PFSK-1 (cell line): ENCODE measurements at regions not wholly inside any gene's neighbourhood (a gene's known extent, or its start where the extent isn't known, plus 50 kb on each side); places are given as distances from the start of the nearest gene placed in this dataset.

Experiments
- FOXP2 ChIP-seq: optimal IDR thresholded peaks from 2 replicates; pipeline ENCODE3; 2011; ENCODE audit warnings: borderline replicate concordance, control low read depth, inconsistent platforms; ENCODE audit not compliant: insufficient read depth; ENCODE audit errors: extremely low read length, extremely low read depth
- POLR2AphosphoS5 ChIP-seq: IDR thresholded peaks from 2 replicates; pipeline ENCODE4 v1.6.1; 2012; ENCODE audit warnings: low read depth, mild to moderate bottlenecking, control low read depth, low read length, moderate library complexity
- SIN3A ChIP-seq: IDR thresholded peaks from 2 replicates; pipeline ENCODE4 v1.6.1; 2012; ENCODE audit warnings: mild to moderate bottlenecking, low read length, moderate library complexity, borderline replicate concordance; ENCODE audit not compliant: insufficient read depth
- TAF1 ChIP-seq: IDR thresholded peaks from 2 replicates; pipeline ENCODE4 v1.6.1; 2012; ENCODE audit warnings: low read length, control low read depth, borderline replicate concordance; ENCODE audit not compliant: insufficient read depth
- TF ChIP-seq, protein P1 (sequence below), 2 experiments: IDR thresholded peaks; 2 replicates each; pipeline versions ENCODE4 v1.6.1 to v1.8.0; 2011 to 2012; ENCODE audit warnings: low read depth in 2 of 2, low read length in 2 of 2, control low read depth in 1 of 2, inconsistent platforms in 1 of 2, mild to moderate bottlenecking in 1 of 2, moderate library complexity in 1 of 2; ENCODE audit not compliant: insufficient read depth in 1 of 2

DNA sequence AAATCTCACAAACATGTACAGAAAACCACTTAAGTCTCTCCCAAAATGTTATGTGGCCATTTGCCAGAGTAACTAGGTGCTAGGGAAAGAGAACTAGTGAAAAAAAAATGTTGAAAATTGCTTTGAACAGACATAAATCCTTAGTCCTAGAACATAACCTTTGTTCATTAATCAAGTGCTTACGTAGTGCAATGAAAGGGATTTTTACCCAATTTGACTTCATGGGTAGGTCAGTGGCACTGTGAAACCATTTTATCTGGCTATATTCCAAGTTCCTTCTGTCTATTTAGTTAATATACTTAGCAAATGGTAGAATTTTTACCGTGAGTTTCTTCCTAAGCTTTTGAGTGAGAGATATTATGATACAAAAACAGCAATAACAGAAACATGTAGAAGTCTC lies 209.4 kb downstream of the DIPK2A start:
- no peak for TF ChIP-seq FOXP2
- no peak for TF ChIP-seq SIN3A
- TF ChIP-seq, protein P1, sequence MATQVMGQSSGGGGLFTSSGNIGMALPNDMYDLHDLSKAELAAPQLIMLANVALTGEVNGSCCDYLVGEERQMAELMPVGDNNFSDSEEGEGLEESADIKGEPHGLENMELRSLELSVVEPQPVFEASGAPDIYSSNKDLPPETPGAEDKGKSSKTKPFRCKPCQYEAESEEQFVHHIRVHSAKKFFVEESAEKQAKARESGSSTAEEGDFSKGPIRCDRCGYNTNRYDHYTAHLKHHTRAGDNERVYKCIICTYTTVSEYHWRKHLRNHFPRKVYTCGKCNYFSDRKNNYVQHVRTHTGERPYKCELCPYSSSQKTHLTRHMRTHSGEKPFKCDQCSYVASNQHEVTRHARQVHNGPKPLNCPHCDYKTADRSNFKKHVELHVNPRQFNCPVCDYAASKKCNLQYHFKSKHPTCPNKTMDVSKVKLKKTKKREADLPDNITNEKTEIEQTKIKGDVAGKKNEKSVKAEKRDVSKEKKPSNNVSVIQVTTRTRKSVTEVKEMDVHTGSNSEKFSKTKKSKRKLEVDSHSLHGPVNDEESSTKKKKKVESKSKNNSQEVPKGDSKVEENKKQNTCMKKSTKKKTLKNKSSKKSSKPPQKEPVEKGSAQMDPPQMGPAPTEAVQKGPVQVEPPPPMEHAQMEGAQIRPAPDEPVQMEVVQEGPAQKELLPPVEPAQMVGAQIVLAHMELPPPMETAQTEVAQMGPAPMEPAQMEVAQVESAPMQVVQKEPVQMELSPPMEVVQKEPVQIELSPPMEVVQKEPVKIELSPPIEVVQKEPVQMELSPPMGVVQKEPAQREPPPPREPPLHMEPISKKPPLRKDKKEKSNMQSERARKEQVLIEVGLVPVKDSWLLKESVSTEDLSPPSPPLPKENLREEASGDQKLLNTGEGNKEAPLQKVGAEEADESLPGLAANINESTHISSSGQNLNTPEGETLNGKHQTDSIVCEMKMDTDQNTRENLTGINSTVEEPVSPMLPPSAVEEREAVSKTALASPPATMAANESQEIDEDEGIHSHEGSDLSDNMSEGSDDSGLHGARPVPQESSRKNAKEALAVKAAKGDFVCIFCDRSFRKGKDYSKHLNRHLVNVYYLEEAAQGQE (IDR thresholded peaks at IDR 0.05; ENCODE audit: insufficient read depth in 1 of 2, low read depth in 2 of 2, low read length in 2 of 2) = no peak
- TF ChIP-seq TAF1 = no peak
- TF ChIP-seq POLR2AphosphoS5 = no peak

DNA sequence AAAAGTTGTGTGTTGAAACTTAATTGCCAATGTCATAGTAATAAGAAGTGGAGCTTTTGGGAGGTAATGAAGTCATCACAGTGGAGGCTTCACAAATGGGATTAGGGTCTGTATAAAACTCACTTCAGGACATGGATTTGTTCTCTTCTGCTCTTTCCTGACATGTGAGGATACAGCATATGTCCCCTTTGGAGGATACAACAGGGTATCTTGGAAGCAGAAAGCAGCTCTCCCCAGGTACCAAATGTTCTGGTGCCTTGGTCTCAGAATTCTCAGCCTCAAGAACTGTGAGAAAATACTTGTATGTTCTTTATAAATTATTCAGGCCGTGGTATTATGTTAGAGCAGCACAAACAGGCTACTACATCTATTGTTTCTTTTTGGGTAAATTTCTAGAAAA lies 210.9 kb downstream of the DIPK2A start:
- TF ChIP-seq FOXP2 = no peak
- no peak for TF ChIP-seq SIN3A
- no peak for TF ChIP-seq POLR2AphosphoS5
- TF ChIP-seq TAF1 = no peak
- TF ChIP-seq, protein P1 (IDR thresholded peaks at IDR 0.05; ENCODE audit: insufficient read depth in 1 of 2, low read depth in 2 of 2, low read length in 2 of 2) = no peak

DNA sequence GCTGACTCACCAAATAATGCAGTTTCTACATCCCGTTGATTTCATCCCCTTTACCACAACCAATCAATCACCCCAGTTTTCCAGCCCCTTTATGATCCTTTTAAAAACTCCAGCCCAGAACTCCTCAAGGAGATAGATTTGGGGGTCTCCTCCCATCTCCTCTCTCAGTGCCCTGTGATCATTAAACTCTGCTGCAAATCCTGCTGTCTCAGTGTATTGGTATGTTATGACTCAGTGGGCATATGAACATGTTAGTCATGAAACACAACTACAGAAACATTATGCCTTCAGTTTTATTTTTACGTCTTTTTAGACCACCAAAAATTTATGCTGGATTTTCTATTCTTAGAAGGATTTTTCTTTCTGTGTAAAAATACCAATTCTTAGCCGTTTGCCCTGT lies 213.7 kb downstream of the DIPK2A start:
- TF ChIP-seq TAF1 (no peak), POLR2AphosphoS5 (no peak), SIN3A (no peak), FOXP2 (no peak)
- TF ChIP-seq, protein P1 (IDR thresholded peaks at IDR 0.05; ENCODE audit: insufficient read depth in 1 of 2, low read depth in 2 of 2, low read length in 2 of 2) = no peak

DNA sequence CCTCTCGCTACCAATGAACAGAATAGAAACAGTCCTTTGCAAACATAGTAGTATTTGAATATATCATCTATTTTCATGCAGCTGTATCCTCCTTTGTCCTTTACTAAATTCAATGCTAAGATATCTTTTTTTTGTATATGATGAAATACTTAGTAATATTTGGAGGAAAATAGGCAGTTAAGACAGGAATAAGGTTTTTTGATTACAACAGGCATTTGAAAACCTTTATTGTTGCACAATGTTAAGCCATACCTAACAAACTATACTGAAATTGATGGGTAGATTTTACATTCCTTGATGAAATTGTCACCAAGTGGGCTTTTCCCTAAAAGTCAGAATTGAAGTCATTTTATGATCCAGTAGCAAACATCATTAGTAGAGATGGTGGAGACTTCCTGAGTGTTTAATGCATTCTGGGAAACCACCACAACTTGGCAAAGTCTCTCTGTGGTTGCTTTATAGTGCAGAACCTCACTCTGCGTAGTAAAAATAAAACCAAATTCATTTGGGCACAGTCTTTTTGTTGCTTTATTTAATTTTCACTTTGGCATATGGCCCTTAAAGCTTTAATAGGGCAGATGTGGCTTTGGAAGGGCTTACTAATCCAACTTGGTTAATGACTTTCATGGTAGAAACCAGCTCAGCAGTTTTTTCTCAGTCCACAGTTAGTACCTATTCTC lies 216.0 kb downstream of the DIPK2A start:
- TF ChIP-seq SIN3A = no peak
- no peak for TF ChIP-seq POLR2AphosphoS5
- no peak for TF ChIP-seq TAF1
- no peak for TF ChIP-seq FOXP2
- TF ChIP-seq, protein P1 (IDR thresholded peaks at IDR 0.05; ENCODE audit: insufficient read depth in 1 of 2, low read depth in 2 of 2, low read length in 2 of 2) = no peak
